GM06990 (cell line): ENCODE measurements at regions not wholly inside any gene's neighbourhood (a gene's known extent, or its start where the extent isn't known, plus 50 kb on each side); places are given as distances from the start of the nearest gene placed in this dataset.
"Not testable (repeated sequence)": the region's sequence is repeated elsewhere in the genome, so short reads cannot be mapped to it uniquely, and the experiment has no call there.

Source experiments
- DNase-seq: peaks from one replicate; pipeline ENCODE4 v3.0.0-alpha.2; 2011; ENCODE audit not compliant: insufficient read length; ENCODE audit errors: extremely low read depth
- H3K27me3 ChIP-seq: replicated peaks from 2 replicates; pipeline ENCODE4 v1.6.0; 2011; ENCODE audit warnings: low read length; ENCODE audit not compliant: control insufficient read depth, insufficient read depth
- H3K36me3 ChIP-seq: 2 replicates; pipeline ENCODE4 v1.5.1; 2011; ENCODE audit warnings: low read length; ENCODE audit not compliant: control insufficient read depth, insufficient read depth
- H3K4me3 ChIP-seq: replicated peaks from 2 replicates; pipeline ENCODE4 v1.5.1; 2011; ENCODE audit warnings: low read depth, mild to moderate bottlenecking, control low read depth, low read length
- CTCF ChIP-seq: IDR thresholded peaks from 2 replicates; pipeline ENCODE4 v1.5.1; 2011; ENCODE audit warnings: low read length, control low read depth, mild to moderate bottlenecking, inconsistent platforms; ENCODE audit not compliant: insufficient read depth, poor library complexity, severe bottlenecking

GRCh38 chr10:58066126-58066525, 201.6 kb downstream of the IPMK start:
- Histone ChIP-seq H3K27me3 (no peaks in the 10 kb centered on the region), H3K4me3 (no peak overlapping the region), H3K36me3 (no peaks in the 10 kb centered on the region)
- no peak for TF ChIP-seq CTCF
- DNase-seq = no peak

DNA sequence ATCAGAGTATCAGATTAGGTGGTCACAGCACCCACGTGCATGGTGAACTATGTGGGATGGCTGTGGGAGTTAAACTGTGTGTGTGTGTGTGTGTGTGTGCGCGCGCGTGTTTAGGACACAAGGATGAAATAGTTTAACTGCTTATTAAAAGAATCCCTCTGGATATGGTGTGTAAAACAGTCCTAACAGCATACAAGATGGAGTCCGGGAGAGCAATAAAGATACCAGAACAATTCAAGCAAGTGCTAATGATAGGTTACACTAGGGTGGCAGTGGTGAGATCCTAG, 202.2 kb downstream of the IPMK start:
- Histone ChIP-seq H3K4me3 (no peak overlapping the region), H3K36me3 (no peaks in the 10 kb centered on the region), H3K27me3 (no peaks in the 10 kb centered on the region)
- TF ChIP-seq CTCF = no peak
- DNase-seq = no peak

GRCh38 chr10:58064714-58065528, 202.8 kb downstream of the IPMK start:
- Histone ChIP-seq H3K36me3 (no peaks in the 10 kb centered on the region), H3K27me3 (no peaks in the 10 kb centered on the region), H3K4me3 (no peak overlapping the region)
- DNase-seq = no peak
- TF ChIP-seq CTCF = peak; percentile 58

- no peak overlapping the region for H3K4me3 ChIP-seq
- no peak for DNase-seq
- no peaks in the 10 kb centered on the region for H3K27me3 ChIP-seq
- TF ChIP-seq CTCF = no peak
- H3K36me3 ChIP-seq = no peaks in the 10 kb centered on the region
These were observed 203.7 kb downstream of the IPMK start for GRCh38 chr10:58063861-58064480.

GRCh38 chr10:58058683-58059082, 209.0 kb downstream of the IPMK start:
- not testable (repeated sequence) for DNase-seq, H3K36me3 ChIP-seq, H3K4me3 ChIP-seq, H3K27me3 ChIP-seq

DNA sequence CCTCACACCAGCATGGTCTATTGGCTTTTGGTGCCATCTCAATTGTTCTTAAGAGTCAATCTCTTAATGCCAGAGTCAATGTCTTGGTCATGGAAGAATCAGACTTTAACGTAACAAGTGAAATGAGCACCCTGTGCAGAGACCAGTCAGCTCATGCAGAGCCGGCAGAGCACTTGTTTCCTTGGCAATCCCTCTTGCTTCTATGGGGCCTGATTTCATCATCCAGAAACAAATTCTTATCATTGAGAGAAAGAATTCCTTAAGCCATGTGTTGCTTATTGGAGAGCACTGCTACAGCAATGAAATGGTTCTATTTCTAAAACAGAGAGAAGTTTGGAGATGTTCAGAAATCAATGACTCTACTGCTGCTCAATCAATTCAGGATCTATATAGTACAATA, 212.8 kb downstream of the IPMK start:
- DNase-seq = no peak
- H3K36me3 ChIP-seq = no peaks in the 10 kb centered on the region
- no peak overlapping the region for H3K4me3 ChIP-seq
- no peak for TF ChIP-seq CTCF
- no peaks in the 10 kb centered on the region for H3K27me3 ChIP-seq
